ENCODE measurements at regions not wholly inside any gene's neighbourhood (a gene's known extent, or its start where the extent isn't known, plus 50 kb on each side); places are given as distances from the start of the nearest gene placed in this dataset.

GRCh38 chr11:93967944-93968343 is 53.2 kb upstream of the HEPHL1 start:
- TF ChIP-seq EZH2phosphoT487 (IDR thresholded peaks at IDR 0.05; ENCODE audit: borderline replicate concordance, low read length) (no peak), CTCF (IDR thresholded peaks at IDR 0.05; ENCODE audit: low read depth, low read length, poor library complexity, severe bottlenecking) (no peak)
